ENCODE measurements at regions not wholly inside any gene's neighbourhood (a gene's known extent, or its start where the extent isn't known, plus 50 kb on each side); places are given as distances from the start of the nearest gene placed in this dataset.

- Histone ChIP-seq H3K27me3 (ENCODE audit: low read depth) (no peaks in the 10 kb centered on the region), H3K36me3 (no peaks in the 10 kb centered on the region), H3K4me3 (no peak overlapping the region), H3K9me3 (no peaks in the 10 kb centered on the region), H3K27ac (no peak overlapping the region), H3K4me1 (no peaks in the 10 kb centered on the region)
- TF ChIP-seq CTCF (IDR thresholded peaks at IDR 0.05): no peak
- ATAC-seq (no peak), DNase-seq (no peak)
- intact Hi-C loops (cut with DNase I): no loop called here
Measured at GRCh38 chr12:90859591-90859990, 95.4 kb downstream of the CCER1 start.

- no peak overlapping the region for H3K27ac ChIP-seq
- intact Hi-C loops (cut with DNase I): no loop called here
- H3K9me3 ChIP-seq: no peaks in the 10 kb centered on the region
- no peaks in the 10 kb centered on the region for H3K4me1 ChIP-seq
- DNase-seq (no peak), ATAC-seq (no peak)
- H3K27me3 ChIP-seq (ENCODE audit: low read depth): no peaks in the 10 kb centered on the region
- no peak overlapping the region for H3K4me3 ChIP-seq
- no peaks in the 10 kb centered on the region for H3K36me3 ChIP-seq
- no peak for TF ChIP-seq CTCF (IDR thresholded peaks at IDR 0.05)
Measured at GRCh38 chr12:90858252-90858651, 96.7 kb downstream of the CCER1 start.

- no peaks in the 10 kb centered on the region for H3K9me3 ChIP-seq
Measured at GRCh38 chr12:90855534-90855933, 99.4 kb downstream of the CCER1 start.

GRCh38 chr12:90854136-90854689 lies 100.8 kb downstream of the CCER1 start:
- H3K27ac ChIP-seq: no peak overlapping the region
- intact Hi-C loops (cut with DNase I): no loop called here
- H3K9me3 ChIP-seq: no peaks in the 10 kb centered on the region
- TF ChIP-seq CTCF (IDR thresholded peaks at IDR 0.05): peak; percentile 62
- DNase-seq (no peak), ATAC-seq (no peak)
- H3K27me3 ChIP-seq (ENCODE audit: low read depth): no peaks in the 10 kb centered on the region
- H3K36me3 ChIP-seq: no peaks in the 10 kb centered on the region
- no peak overlapping the region for H3K4me3 ChIP-seq
- no peaks in the 10 kb centered on the region for H3K4me1 ChIP-seq

More at GRCh38 chr12:90855534-90855933, 99.4 kb downstream of the CCER1 start:
- Histone ChIP-seq H3K4me1 (no peaks in the 10 kb centered on the region), H3K27me3 (ENCODE audit: low read depth) (no peaks in the 10 kb centered on the region), H3K36me3 (no peaks in the 10 kb centered on the region), H3K27ac (no peak overlapping the region), H3K4me3 (no peak overlapping the region)
- no peak for ATAC-seq
- intact Hi-C loops (cut with DNase I): no loop called here
- no peak for TF ChIP-seq CTCF (IDR thresholded peaks at IDR 0.05)
- DNase-seq: no peak

GRCh38 chr12:90851800-90852718 lies 102.9 kb downstream of the CCER1 start:
- no peaks in the 10 kb centered on the region for H3K27me3 ChIP-seq (ENCODE audit: low read depth)
- DNase-seq: no peak
- no peaks in the 10 kb centered on the region for H3K36me3 ChIP-seq
- no peak for ATAC-seq
- H3K9me3 ChIP-seq: no peaks in the 10 kb centered on the region
- H3K4me1 ChIP-seq: no peaks in the 10 kb centered on the region
- no peak for TF ChIP-seq CTCF (IDR thresholded peaks at IDR 0.05)
- intact Hi-C loops (cut with DNase I): no loop called here
- H3K27ac ChIP-seq: no peak overlapping the region
- no peak overlapping the region for H3K4me3 ChIP-seq
